ENCODE measurements at regions not wholly inside any gene's neighbourhood (a gene's known extent, or its start where the extent isn't known, plus 50 kb on each side); places are given as distances from the start of the nearest gene placed in this dataset.

DNA sequence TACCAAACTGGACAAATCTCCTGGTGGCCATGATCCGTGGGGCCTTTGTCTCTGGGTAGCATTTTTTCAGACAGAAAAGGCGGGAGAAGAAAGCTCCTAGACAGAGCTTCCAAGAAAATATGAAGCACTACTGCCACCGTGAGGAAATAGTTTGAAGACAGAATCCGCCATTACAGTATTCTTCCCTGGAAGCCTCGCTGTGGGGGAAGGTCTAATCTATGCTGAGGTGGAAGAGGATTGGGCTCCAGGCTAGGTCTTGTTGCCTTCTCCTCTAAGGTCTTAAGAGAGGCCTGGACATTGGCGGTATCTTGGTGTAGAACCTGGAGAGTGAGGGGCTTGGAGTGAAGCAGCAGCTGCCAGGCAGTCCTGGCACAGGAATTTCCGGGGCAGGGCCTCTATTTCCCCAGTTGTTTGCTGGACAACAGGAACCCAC is 218.9 kb downstream of the OR13H1 start:
- in situ Hi-C loops (cut with MboI; ENCODE audit: low pct_unique_long_range_greater_than_20kb, low sequenced_read_pairs, unreplicated experiment), result no loop called here
- TF ChIP-seq, protein P1, sequence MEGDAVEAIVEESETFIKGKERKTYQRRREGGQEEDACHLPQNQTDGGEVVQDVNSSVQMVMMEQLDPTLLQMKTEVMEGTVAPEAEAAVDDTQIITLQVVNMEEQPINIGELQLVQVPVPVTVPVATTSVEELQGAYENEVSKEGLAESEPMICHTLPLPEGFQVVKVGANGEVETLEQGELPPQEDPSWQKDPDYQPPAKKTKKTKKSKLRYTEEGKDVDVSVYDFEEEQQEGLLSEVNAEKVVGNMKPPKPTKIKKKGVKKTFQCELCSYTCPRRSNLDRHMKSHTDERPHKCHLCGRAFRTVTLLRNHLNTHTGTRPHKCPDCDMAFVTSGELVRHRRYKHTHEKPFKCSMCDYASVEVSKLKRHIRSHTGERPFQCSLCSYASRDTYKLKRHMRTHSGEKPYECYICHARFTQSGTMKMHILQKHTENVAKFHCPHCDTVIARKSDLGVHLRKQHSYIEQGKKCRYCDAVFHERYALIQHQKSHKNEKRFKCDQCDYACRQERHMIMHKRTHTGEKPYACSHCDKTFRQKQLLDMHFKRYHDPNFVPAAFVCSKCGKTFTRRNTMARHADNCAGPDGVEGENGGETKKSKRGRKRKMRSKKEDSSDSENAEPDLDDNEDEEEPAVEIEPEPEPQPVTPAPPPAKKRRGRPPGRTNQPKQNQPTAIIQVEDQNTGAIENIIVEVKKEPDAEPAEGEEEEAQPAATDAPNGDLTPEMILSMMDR (IDR thresholded peaks at IDR 0.05; ENCODE audit: extremely low read depth, insufficient read depth, missing control alignments), result peak; percentile 57
- DNase-seq (ENCODE audit: low spot score), result no peak

DNA sequence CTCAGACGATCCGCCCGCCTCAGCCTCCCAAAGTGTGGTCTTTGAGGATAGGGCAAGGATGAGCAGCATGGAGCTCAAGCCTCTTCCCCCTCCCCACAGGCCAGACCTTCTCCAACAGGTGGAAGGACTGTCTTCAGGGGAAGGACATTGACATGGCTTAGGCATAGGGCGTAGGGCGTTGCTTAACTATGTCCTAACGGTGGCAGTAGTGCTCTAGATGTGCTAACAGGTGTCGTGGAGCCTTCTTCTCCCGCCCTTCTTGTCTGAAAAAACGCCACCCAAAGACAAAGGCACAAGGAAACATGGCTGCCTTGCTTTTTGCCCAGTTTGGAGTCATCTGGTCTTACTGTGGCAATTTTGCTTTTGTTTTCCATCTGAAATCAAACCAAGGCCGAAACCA is 219.8 kb downstream of the OR13H1 start:
- TF ChIP-seq, protein P1 (IDR thresholded peaks at IDR 0.05; ENCODE audit: extremely low read depth, insufficient read depth, missing control alignments), result peak; percentile 71
- in situ Hi-C loops (cut with MboI; ENCODE audit: low pct_unique_long_range_greater_than_20kb, low sequenced_read_pairs, unreplicated experiment), result no loop called here
- DNase-seq (ENCODE audit: low spot score), result peak; percentile 36

DNA sequence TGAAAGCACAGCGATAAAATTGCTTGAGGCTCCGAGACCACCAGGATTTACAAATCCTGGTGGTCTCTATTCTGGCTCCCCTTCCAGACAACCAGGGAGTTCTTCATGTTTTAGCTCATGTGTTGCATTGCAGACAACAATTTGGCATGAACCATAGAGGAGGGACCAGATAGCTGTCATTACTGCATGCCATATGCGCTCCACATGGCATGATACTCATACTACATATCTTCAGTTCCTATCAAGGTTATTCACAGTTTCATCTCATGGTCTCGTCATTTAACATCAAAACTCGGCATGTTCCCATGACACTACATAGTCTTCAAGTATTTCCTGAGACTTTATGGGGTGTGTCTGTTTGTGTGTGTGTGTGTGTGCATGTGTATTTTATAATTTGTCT is 220.3 kb downstream of the OR13H1 start:
- in situ Hi-C loops (cut with MboI; ENCODE audit: low pct_unique_long_range_greater_than_20kb, low sequenced_read_pairs, unreplicated experiment), result no loop called here
- TF ChIP-seq, protein P1 (IDR thresholded peaks at IDR 0.05; ENCODE audit: extremely low read depth, insufficient read depth, missing control alignments), result no peak
- no peak for DNase-seq (ENCODE audit: low spot score)

DNA sequence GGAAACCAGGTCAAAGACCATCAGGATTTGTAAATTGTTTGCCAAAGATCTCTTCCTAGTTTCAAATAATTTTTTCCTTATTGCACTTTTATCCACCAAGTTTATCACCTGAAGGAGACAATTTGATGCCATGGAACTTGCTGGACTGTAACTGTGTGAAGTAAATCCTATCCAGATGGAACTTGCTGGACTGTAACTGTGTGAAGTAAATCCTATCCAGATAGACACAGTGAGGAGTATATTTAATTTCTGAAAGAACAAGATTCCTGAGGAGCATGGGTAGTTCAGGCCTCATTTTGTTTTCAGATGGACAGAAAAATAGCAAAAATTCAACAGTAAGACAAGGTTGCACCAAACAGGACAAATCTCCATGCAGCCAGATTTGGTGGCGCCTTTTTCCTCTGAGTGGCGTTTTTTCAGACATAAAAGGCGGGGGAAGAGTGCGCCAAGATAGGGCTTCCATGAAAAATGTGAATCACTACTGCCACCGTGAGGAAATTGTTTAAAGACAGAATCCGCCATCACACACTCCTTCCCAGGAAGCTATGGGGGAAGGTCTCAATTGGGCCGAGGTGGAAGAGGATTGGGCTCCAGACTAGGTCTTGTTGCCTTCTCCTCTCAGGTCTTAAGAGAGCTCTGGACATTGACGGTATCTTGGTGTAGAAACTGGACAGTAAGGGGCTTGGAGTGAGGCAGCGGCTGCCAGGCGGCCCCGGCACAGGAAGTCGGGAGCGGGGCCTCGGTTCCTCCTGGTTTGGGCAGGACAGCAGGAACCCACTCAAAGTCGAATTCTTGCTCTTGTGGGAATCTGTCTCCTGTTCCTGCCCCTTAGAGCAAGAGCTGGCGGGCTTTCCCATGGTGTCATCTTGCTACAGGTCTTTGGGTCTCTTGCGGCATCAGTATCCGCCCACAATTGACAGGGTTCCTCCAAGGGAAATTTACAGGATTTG is 234.7 kb downstream of the OR13H1 start:
- DNase-seq (ENCODE audit: low spot score), result peak; percentile 39
- TF ChIP-seq, protein P1 (IDR thresholded peaks at IDR 0.05; ENCODE audit: extremely low read depth, insufficient read depth, missing control alignments), result peak; percentile 52
- in situ Hi-C loops (cut with MboI; ENCODE audit: low pct_unique_long_range_greater_than_20kb, low sequenced_read_pairs, unreplicated experiment), result no loop called here

DNA sequence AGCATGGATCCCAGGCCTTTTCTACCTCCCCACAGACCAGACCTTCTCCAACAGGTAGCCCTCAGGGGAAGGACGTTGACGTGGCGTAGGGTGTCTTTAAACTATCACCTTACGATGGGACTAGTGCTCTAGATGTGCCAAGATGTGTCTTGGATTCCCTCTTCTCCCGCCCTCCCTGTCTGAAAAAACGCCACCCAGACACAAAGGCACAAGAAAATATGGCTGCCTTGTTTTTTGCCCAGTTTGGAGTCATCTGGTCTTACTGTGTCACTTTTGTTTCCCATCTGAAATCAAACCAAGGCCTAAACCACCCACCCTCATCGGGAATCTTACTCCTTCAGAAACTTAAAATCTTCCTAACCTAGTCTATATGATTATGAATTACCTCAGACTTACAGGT is 235.4 kb downstream of the OR13H1 start:
- DNase-seq (ENCODE audit: low spot score), result no peak
- TF ChIP-seq, protein P1 (IDR thresholded peaks at IDR 0.05; ENCODE audit: extremely low read depth, insufficient read depth, missing control alignments), result no peak
- in situ Hi-C loops (cut with MboI; ENCODE audit: low pct_unique_long_range_greater_than_20kb, low sequenced_read_pairs, unreplicated experiment), result no loop called here

DNA sequence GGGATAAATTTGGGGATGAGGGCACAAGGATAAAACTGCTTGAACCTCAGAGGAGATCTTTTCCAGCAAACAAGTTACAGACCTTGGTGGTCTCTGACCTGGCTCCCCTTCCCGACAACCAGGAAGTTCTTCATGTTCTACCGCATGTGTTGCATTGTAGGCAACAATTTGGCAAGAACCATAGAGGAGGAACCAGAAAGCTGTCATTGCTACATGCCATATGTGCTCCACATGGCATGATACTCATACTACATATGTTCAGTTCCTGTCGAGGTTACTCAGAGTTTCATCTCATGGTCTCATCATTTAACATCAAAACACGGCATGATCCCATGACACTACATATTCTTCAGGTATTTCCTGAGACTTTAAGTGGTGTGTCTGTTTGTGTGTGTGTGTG is 235.9 kb downstream of the OR13H1 start:
- in situ Hi-C loops (cut with MboI; ENCODE audit: low pct_unique_long_range_greater_than_20kb, low sequenced_read_pairs, unreplicated experiment), result no loop called here
- TF ChIP-seq, protein P1 (IDR thresholded peaks at IDR 0.05; ENCODE audit: extremely low read depth, insufficient read depth, missing control alignments), result no peak
- DNase-seq (ENCODE audit: low spot score), result no peak

All from GM13977 (cell line).